Activated naive CD4-positive, alpha-beta T cell treated with anti-CD3 and anti-CD28 coated beads for 36 hours (primary cell): ENCODE measurements at regions not wholly inside any gene's neighbourhood (a gene's known extent, or its start where the extent isn't known, plus 50 kb on each side); places are given as distances from the start of the nearest gene placed in this dataset.

ENCODE experiments used
- CTCF ChIA-PET: fragments of 350-600 bp; sonication (Branson Sonifier 250); formaldehyde crosslinking; loops from one replicate; lab custom pipeline; 2021; ENCODE audit warnings: antibody characterized with exemption; lab: Charles Lee
- DNase-seq: peaks from one replicate; pipeline ENCODE4 v3.0.0-alpha.2; 2020
- H3K27ac Mint-ChIP-seq: one replicate; pipeline ENCODE4 v1.8.0; 2021; ENCODE audit warnings: mild to moderate bottlenecking, mixed read lengths
- H3K27me3 Mint-ChIP-seq: one replicate; pipeline ENCODE4 v1.8.0; 2021; ENCODE audit warnings: low read depth, mixed read lengths
- H3K36me3 Mint-ChIP-seq: one replicate; pipeline ENCODE4 v1.8.0; 2021; ENCODE audit warnings: low read depth, mixed read lengths
- H3K4me1 Mint-ChIP-seq: one replicate; pipeline ENCODE4 v1.8.0; 2021; ENCODE audit warnings: low read depth, mixed read lengths
- H3K4me3 Mint-ChIP-seq: one replicate; pipeline ENCODE4 v1.8.0; 2021; ENCODE audit warnings: mild to moderate bottlenecking, moderate library complexity, mixed read lengths
- H3K9me3 Mint-ChIP-seq: one replicate; pipeline ENCODE4 v1.8.0; 2021; ENCODE audit warnings: mixed read lengths
- intact Hi-C: fragments of 100-400 bp; cut with micrococcal nuclease; formaldehyde crosslinking; loops from one replicate; pipeline ENCODE4 v1.15.1; 2023

DNA sequence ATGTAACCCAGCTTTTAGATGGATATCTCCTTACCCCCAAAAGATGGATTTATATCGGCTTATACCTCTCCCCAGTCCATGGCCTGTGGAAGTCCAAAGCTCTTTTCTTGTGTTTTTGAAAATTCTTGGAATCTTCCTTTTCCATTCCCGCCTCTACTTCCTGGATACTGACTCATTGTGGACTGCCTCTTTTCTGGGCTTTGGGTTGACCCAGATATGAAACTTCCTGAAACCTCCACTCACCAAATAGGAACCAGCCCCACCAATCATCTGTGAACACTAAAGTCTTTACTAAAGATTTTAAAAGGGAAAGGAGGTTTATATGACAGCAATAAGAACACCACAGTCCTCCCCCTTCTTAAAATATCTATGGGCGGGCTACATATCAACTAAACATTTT lies 163.4 kb upstream of the SYN3 start:
- Mint-ChIP-seq H3K27me3 (peaks cover 4% of the 10 kb centered on the region), H3K4me1 (no peaks in the 10 kb centered on the region), H3K4me3 (no peak overlapping the region), H3K27ac (no peak overlapping the region), H3K36me3 (no peaks in the 10 kb centered on the region), H3K9me3 (no peaks in the 10 kb centered on the region)
- CTCF ChIA-PET = no interaction called here
- intact Hi-C loops = no loop called here
- no peak for DNase-seq

DNA sequence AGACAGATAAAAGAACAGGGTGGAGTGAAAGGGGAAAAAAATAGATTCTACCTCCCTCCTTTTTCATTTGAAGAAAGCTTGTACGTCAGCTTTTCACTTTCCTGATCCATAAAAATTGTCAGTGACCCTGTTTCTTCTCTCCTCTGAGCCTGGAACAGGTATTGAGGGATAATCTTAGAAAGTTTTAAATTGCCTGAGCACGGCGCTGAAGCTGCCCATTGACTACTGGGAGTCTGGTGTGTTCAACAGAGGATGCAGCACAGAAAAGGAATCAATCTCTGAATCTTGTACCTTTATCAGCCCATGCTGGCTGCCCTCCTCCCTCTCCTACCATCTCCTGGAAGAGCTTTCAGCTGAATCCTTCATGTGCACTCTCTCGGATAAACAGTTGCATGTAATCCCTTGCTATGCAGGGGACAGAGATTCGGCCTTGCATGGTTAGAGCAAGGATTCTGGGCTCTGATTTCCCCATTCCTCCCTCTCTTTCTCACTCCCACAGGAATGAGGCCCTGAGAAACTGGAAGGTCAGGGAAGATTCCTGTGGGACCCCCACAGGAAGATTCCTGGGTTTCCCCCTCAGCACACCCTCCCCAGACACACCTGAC lies 162.4 kb upstream of the SYN3 start:
- Mint-ChIP-seq H3K36me3 (no peaks in the 10 kb centered on the region), H3K27me3 (peaks cover 4% of the 10 kb centered on the region), H3K4me3 (no peak overlapping the region), H3K4me1 (no peaks in the 10 kb centered on the region), H3K9me3 (no peaks in the 10 kb centered on the region), H3K27ac (no peak overlapping the region)
- CTCF ChIA-PET = no interaction called here
- no peak for DNase-seq
- intact Hi-C loops = no loop called here

DNA sequence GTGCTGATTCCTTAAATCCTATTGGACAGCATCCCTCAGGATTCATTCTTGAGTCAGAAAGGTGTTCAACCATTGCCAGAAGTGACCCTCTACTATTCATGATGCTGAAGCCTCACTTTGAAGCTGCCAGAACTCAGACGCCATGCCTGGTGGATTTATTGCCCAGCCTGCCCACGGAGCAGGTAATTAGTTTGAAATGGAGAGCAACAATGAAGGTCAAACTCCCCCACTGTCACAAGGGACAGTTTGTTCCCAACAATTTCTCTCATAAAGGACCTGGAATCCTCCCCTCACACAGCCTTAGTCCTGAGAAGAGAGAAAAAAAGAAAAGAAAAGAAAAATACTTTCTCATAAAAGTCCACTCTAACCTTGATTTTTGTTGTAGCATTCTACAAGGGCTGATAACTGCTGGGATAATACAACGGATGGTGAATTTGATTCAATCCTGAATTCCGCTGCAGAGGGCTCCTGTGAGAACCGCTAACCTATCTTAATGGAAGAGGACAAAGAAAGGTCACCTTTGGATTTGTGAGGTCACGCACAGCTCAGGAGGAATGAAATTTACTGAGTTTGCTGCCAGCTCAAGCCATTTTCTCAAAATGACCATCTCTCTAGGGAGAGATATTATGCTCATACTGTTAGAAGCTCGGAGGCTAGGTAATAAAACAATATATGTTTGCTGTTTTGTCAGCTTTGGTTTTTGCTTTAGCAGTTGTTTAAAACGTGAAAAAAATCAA lies 161.6 kb upstream of the SYN3 start:
- Mint-ChIP-seq H3K4me1 (no peaks in the 10 kb centered on the region), H3K27ac (no peak overlapping the region), H3K36me3 (no peaks in the 10 kb centered on the region), H3K4me3 (no peak overlapping the region), H3K27me3 (peaks cover 4% of the 10 kb centered on the region), H3K9me3 (no peaks in the 10 kb centered on the region)
- CTCF ChIA-PET = no interaction called here
- no peak for DNase-seq
- intact Hi-C loops = no loop called here

DNA sequence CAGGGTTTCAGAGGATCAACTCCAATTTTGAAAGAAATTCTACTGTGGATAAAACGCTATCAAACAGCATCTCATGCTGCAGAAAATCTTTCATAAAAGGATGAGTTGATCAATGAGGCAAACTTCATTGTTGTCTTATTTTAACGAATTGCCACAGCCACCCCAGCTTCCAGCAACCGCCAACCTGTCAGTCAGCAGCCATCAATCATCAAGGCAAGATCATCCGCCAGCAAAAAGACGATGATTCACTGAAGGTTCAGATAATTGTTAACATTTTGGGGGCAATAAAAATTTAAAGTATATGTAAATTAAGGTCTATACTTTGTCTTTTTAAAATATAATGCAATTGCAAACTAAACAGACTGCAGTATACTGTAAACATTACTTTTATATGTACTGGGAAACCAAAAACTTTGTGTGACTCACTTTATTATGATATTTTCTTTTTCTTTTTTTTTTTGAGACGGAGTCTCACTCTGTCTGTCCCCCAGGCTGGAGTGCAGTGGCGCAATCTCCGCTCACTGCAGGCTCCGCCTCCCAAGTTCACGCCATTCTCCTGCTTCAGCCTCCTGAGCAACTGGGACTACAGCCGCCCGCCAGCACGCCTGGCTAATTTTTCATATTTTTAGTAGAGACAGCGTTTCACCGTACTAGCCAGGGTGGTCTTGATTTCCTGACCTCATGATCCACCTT lies 155.3 kb upstream of the SYN3 start:
- intact Hi-C loops = no loop called here
- Mint-ChIP-seq H3K36me3 (no peaks in the 10 kb centered on the region), H3K27me3 (peaks cover 11% of the 10 kb centered on the region), H3K27ac (no peak overlapping the region), H3K9me3 (no peaks in the 10 kb centered on the region), H3K4me1 (no peaks in the 10 kb centered on the region), H3K4me3 (no peak overlapping the region)
- DNase-seq = no peak
- CTCF ChIA-PET = no interaction called here

DNA sequence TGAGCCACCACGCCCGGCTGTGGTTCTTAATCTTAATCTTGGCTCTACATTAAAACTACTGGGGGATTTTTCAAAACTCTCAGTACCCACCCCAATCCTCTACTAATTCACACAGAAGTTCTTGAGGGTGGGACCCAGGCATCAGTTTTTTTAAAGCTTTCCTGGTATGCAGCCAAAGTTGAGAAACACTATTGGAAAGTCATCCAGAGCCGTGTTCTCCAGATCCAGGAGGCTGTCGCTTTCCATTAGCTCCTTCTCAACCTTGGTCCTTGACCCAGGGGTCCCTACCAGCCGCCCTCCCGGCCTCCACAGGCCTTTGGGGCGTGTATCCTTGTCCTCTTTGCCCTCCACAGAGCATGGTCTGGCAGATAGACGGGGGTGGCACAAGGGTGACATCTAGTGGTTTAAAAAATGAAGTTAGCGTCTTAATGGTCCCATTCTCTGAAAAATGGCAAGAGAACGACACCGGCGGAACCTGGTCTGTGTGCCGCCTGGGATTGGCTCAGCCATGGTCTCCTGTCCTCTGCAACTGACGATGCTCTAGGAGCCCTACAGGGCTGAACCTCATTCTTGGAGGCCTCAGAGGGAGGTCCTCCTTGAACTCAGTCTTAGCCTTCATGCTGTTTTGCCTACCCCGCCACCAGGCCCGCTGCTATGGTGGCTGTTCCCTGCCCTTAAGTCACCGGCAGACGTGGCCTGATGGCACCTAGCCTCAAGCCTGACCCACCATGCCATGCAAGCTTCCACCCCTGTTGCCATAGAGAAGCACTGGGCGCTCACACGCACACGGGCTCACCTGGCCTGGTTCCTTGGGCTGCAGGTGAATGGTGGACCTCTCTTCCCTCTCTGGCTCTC lies 152.0 kb upstream of the SYN3 start:
- no peak overlapping the region for H3K4me3 Mint-ChIP-seq
- no peaks in the 10 kb centered on the region for H3K9me3 Mint-ChIP-seq
- H3K4me1 Mint-ChIP-seq = no peaks in the 10 kb centered on the region
- H3K36me3 Mint-ChIP-seq = no peaks in the 10 kb centered on the region
- intact Hi-C loops = loop anchor here (1.0 to 10.0 kb wide), 2 partner anchors 125 to 192 kb away; no protein-coding TSS in a partner anchor
- CTCF ChIA-PET = interaction anchor here (0.6 to 2.2 kb wide), 12 partner anchors 28 to 687 kb away, joined by 3 to 16 read pairs (median 3); no protein-coding TSS in a partner anchor
- peak; percentile 27 for DNase-seq
- peaks cover 11% of the 10 kb centered on the region for H3K27me3 Mint-ChIP-seq
- H3K27ac Mint-ChIP-seq = no peak overlapping the region

DNA sequence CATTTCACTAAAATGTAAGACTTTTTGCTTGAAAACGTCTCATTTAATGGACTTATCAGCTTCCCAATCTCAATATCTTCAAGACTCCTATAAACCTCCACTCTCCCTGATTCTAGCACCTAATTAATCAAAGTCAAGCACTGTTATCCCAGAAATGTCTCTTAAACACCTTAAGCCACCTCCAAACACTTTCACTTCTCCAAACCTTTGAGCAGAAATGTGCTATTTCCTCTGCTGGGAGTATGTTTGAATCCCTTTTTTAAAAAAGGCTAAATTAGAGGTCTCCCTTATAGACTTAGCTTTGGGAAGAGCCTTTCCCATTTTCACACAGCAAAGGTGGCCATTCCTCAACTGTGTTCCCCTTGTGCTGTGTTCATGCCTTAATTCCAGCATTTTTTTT lies 146.2 kb upstream of the SYN3 start:
- intact Hi-C loops = loop anchor here (10.0 kb wide), 1 partner anchor 120 kb away; no protein-coding TSS in a partner anchor
- no peak overlapping the region for H3K4me3 Mint-ChIP-seq
- no peak overlapping the region for H3K27ac Mint-ChIP-seq
- no peaks in the 10 kb centered on the region for H3K36me3 Mint-ChIP-seq
- no peak for DNase-seq
- peaks cover 24% of the 10 kb centered on the region for H3K27me3 Mint-ChIP-seq
- H3K4me1 Mint-ChIP-seq = no peaks in the 10 kb centered on the region
- CTCF ChIA-PET = interaction anchor here (0.7 to 1.0 kb wide), 4 partner anchors 119 to 297 kb away, joined by 3 read pairs; no protein-coding TSS in a partner anchor
- H3K9me3 Mint-ChIP-seq = no peaks in the 10 kb centered on the region

DNA sequence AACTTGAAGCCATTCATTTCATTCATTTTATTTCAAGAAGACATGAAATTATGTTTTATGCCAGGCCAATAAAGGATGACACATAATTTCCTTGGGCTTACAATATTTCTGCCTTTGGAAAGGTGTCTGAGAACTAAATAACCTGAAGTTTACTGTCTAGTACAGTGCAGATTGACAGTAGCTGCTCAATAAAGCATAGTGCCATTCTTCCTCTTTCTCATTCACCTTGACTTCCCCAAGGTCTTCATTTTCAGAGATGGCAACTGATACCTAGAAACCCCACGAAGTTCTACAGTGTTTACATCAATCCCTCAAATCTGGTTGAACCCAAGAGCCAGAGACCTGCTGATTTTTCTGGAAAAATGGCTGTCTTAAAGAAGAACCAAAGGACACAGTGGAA lies 144.3 kb upstream of the SYN3 start:
- no peak overlapping the region for H3K4me3 Mint-ChIP-seq
- DNase-seq = no peak
- H3K27me3 Mint-ChIP-seq = peaks cover 26% of the 10 kb centered on the region
- H3K27ac Mint-ChIP-seq = no peak overlapping the region
- no peaks in the 10 kb centered on the region for H3K4me1 Mint-ChIP-seq
- H3K9me3 Mint-ChIP-seq = no peaks in the 10 kb centered on the region
- intact Hi-C loops = loop anchor here (10.0 kb wide), 1 partner anchor 118 kb away; no protein-coding TSS in a partner anchor
- CTCF ChIA-PET = interaction anchor here (0.9 kb wide), 1 partner anchor 60 kb away, joined by 4 read pairs; no protein-coding TSS in a partner anchor
- no peaks in the 10 kb centered on the region for H3K36me3 Mint-ChIP-seq

DNA sequence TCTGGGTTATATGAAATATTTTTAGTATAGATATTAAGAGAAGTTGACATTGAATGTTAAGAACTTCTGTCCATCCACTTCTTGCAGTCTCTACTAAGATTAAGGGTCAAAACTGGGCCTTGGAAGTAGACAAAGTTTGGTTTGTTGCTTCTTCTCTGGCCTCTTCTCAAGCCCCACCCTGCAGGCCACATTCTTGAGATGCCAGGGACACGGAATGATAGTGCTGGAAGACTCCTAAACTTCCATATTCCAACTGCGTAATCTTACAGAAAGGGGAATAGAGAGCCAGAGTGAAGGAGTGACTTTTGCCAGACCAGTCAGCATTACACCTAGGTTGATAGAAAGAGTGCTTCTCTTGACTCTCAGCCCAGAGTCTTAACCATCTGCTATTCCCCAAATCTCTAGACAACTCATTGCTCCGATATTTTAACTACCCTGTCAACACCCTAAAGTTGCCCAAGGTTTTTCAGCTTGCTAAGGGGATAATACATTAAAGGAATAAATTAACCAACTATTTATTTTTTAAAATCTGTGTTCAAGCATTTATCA lies 136.4 kb upstream of the SYN3 start:
- H3K4me3 Mint-ChIP-seq = no peak overlapping the region
- intact Hi-C loops = no loop called here
- no peak for DNase-seq
- CTCF ChIA-PET = no interaction called here
- H3K27ac Mint-ChIP-seq = no peak overlapping the region
- no peaks in the 10 kb centered on the region for H3K9me3 Mint-ChIP-seq
- no peaks in the 10 kb centered on the region for H3K36me3 Mint-ChIP-seq
- H3K27me3 Mint-ChIP-seq = peaks cover 17% of the 10 kb centered on the region
- no peaks in the 10 kb centered on the region for H3K4me1 Mint-ChIP-seq

DNA sequence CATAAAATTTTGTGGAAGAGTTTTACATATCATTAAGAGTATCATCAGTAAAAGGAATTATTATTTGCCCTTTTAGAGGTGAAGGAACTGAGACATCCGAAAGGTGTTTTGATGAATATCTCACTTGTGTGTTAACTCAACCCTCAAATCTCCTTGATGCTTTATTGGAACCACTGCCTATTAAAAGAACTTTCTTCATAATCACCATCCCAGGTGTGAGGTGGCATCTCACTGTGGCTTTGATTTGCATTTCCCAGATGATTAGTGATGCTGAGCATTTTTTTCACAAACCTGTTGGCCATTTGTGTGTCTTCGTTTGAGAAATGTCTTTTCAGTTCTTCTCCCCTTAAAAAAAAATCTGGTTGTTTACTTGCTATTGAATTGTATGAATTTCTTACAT lies 134.0 kb upstream of the SYN3 start:
- intact Hi-C loops = no loop called here
- CTCF ChIA-PET = no interaction called here
- DNase-seq = no peak
- H3K4me1 Mint-ChIP-seq = no peaks in the 10 kb centered on the region
- H3K36me3 Mint-ChIP-seq = no peaks in the 10 kb centered on the region
- no peak overlapping the region for H3K4me3 Mint-ChIP-seq
- no peaks in the 10 kb centered on the region for H3K9me3 Mint-ChIP-seq
- no peak overlapping the region for H3K27ac Mint-ChIP-seq
- peaks cover 11% of the 10 kb centered on the region for H3K27me3 Mint-ChIP-seq

DNA sequence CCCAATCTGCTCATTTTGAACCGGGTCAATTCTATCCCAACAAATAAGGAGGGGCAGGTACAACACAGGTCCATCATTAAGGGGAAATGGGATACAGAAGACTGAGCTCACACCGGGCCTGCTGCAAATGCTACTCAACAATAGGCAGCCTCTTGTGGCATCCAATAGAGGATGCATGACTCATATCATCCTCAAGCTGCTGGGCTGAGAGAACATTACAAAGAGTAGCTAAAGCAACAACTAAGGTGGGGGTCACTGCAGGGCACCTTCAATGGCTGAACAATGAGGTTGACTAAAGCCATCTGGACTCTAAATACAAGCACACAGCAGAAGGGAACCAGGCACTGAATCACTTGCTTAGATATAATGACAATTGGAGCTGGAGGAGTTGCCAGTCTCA lies 130.1 kb upstream of the SYN3 start:
- no peak for DNase-seq
- no peak overlapping the region for H3K4me3 Mint-ChIP-seq
- H3K27me3 Mint-ChIP-seq = peaks cover 12% of the 10 kb centered on the region
- H3K9me3 Mint-ChIP-seq = no peaks in the 10 kb centered on the region
- no peak overlapping the region for H3K27ac Mint-ChIP-seq
- H3K36me3 Mint-ChIP-seq = no peaks in the 10 kb centered on the region
- CTCF ChIA-PET = no interaction called here
- intact Hi-C loops = no loop called here
- H3K4me1 Mint-ChIP-seq = no peaks in the 10 kb centered on the region

DNA sequence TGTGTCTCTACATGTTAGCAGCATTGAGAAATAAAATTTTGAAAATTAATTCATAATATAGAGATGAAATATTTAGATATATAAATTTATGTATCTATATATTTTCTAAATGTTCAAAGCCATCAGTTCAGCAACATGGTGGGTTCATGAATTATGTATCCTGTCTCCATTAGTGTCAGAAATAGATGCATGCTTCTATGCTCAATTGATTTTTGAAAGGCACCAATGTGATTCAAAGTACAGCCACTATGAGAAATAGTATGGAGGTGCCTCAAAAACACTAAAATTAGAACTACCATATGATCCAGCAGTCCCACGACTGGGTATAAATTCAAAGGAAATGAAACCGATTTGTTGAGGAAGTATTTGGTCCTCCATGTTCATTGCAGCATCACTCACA lies 128.6 kb upstream of the SYN3 start:
- no peak for DNase-seq
- intact Hi-C loops = no loop called here
- Mint-ChIP-seq H3K27ac (no peak overlapping the region), H3K36me3 (no peaks in the 10 kb centered on the region), H3K4me3 (no peak overlapping the region), H3K4me1 (no peaks in the 10 kb centered on the region), H3K9me3 (no peaks in the 10 kb centered on the region), H3K27me3 (peaks cover 8% of the 10 kb centered on the region)
- CTCF ChIA-PET = no interaction called here

DNA sequence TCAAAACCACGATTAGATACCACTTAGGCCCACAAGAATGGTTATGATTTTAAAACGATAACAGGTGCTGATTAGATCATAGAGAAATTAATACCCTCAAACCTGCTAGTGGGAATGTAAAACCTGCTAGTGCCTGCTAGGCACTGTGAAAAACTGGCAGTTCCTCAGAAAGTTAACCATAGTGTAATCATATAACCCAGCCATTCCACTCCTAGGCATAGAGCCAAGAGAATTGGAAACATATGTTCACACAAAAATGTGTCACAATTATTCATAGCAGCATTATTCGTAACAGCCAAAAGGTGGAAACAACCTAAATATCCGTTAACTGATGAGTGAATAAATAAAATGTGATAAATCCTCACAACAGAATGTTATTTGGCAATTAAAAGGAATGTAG lies 122.2 kb upstream of the SYN3 start:
- H3K36me3 Mint-ChIP-seq = no peaks in the 10 kb centered on the region
- intact Hi-C loops = no loop called here
- CTCF ChIA-PET = no interaction called here

More for the DNA sequence above, 122.2 kb upstream of the SYN3 start:
- Mint-ChIP-seq H3K4me1 (no peaks in the 10 kb centered on the region), H3K27ac (no peak overlapping the region), H3K27me3 (peaks cover 14% of the 10 kb centered on the region), H3K4me3 (no peak overlapping the region), H3K9me3 (peaks cover 3% of the 10 kb centered on the region)
- DNase-seq = no peak
